AG09309 (cell line): ENCODE measurements at regions not wholly inside any gene's neighbourhood (a gene's known extent, or its start where the extent isn't known, plus 50 kb on each side); places are given as distances from the start of the nearest gene placed in this dataset.

Experiments
- DNase-seq: peaks from one replicate; pipeline ENCODE4 v3.0.0-alpha.2; 2010; ENCODE audit warnings: low read depth
- H3K4me3 ChIP-seq: 2 replicates; pipeline ENCODE4 v1.5.1; 2011; ENCODE audit warnings: mild to moderate bottlenecking, low read depth, low read length, moderate library complexity; ENCODE audit not compliant: control insufficient read depth
- TF ChIP-seq, protein P1 (sequence below): IDR thresholded peaks from 2 replicates; pipeline ENCODE4 v1.5.1; 2011; ENCODE audit warnings: mild to moderate bottlenecking, low read depth, low read length, inconsistent platforms; ENCODE audit not compliant: insufficient read depth, control insufficient read depth; ENCODE audit errors: missing control alignments

DNA sequence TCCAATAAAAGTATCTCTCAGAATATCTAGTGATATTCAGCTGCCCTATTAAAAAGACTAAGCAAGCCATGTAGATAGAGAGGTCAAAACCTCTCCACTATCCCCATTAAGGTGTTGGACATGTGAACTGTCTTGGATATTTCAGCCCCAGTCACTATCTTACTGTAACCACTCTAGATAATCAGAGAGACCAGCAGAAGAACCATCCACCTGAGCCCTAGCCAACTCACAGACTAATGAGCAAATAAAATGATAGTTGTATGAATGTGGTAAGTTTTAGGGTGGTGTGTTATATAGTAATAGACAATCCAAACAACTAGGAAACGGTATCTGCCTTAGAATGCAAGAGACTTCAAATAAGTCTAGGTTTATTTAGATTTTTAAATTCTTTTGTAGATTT is 268.6 kb upstream of the KLF14 start:
- TF ChIP-seq, protein P1, sequence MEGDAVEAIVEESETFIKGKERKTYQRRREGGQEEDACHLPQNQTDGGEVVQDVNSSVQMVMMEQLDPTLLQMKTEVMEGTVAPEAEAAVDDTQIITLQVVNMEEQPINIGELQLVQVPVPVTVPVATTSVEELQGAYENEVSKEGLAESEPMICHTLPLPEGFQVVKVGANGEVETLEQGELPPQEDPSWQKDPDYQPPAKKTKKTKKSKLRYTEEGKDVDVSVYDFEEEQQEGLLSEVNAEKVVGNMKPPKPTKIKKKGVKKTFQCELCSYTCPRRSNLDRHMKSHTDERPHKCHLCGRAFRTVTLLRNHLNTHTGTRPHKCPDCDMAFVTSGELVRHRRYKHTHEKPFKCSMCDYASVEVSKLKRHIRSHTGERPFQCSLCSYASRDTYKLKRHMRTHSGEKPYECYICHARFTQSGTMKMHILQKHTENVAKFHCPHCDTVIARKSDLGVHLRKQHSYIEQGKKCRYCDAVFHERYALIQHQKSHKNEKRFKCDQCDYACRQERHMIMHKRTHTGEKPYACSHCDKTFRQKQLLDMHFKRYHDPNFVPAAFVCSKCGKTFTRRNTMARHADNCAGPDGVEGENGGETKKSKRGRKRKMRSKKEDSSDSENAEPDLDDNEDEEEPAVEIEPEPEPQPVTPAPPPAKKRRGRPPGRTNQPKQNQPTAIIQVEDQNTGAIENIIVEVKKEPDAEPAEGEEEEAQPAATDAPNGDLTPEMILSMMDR: no peak
- DNase-seq: no peak

DNA sequence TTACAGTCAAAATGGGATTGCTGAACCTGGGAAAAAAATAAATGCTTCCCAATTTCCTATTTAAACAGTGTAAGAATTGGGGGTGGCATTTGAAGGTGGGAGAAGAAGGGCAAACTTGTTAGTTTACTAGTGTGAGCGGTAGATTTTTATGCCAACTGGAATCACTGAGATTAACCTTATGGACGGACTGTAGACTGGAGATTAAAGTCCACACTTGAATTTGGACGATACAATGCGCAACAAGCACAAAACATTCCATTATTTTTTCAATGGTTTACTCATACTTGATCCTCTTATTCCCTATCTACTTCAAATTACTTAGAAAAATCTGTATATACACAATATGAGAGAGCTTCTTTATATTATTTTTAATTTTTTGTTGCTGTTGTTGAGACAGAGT is 269.6 kb upstream of the KLF14 start:
- DNase-seq: no peak
- TF ChIP-seq, protein P1: no peak
- H3K4me3 ChIP-seq: no peak overlapping the region

More for the DNA sequence above, 268.6 kb upstream of the KLF14 start:
- H3K4me3 ChIP-seq: no peak overlapping the region

DNA sequence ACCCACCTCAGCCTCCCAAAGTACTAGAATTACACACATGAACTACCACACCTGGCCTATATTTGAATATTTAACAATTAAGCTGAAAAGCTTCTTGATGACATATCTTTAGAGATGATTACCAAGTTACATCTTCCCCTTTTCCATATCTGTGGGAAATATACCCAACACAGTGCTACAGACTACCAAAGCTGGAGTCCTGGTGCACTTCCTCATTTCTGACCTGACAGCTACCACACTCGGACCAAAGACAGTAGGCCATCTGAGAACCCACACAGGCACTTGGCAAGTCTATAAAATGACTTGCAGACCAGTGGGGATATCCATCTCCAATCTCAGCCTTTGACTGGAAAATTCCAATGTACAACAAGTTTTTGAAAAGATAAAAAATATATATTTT is 270.4 kb upstream of the KLF14 start:
- H3K4me3 ChIP-seq: no peak overlapping the region
- TF ChIP-seq, protein P1: no peak
- DNase-seq: no peak

DNA sequence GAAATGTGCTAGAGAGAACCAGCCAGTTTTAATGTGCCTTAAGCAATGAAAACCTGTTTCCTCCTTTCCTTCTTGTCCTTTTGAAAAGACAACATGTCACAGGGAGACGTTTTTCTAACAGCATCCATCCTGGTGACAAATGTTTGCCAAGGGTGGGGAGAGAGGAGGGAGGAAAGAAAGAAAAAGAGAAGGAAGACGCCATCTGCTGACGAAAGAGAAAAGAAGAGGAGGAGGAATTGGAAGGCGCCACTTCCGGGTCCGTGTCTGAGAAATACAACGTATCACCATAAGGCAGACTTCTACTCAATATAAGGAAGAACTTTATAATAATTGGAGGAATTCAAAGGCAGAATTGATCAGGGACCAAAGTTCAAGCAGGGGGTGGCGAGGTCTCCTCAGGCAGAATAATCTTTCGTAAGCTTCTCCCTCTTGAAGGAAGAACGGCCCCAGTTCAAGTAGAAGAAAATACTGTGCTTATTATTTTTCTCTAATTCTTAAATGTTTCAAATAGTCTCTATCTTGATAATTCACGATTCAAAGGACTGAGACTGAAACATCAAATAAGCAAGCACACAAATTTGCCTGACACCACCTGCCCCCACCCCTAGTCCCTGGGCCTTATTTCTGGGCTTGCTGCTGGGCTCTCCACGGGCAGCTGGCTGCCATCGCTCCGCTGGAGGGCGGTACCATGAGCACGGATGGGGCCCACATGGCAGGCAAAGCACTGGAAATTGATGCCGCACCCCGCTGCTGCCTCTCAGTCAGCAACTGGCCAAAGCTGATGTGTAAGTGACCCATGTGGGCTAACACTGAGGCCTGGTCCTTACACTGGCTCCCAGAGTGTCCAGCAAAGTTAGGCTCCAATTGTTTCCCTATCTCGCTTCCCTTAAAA is 273.7 kb upstream of the KLF14 start:
- H3K4me3 ChIP-seq: no peak overlapping the region
- TF ChIP-seq, protein P1: peak; percentile 54
- no peak for DNase-seq

DNA sequence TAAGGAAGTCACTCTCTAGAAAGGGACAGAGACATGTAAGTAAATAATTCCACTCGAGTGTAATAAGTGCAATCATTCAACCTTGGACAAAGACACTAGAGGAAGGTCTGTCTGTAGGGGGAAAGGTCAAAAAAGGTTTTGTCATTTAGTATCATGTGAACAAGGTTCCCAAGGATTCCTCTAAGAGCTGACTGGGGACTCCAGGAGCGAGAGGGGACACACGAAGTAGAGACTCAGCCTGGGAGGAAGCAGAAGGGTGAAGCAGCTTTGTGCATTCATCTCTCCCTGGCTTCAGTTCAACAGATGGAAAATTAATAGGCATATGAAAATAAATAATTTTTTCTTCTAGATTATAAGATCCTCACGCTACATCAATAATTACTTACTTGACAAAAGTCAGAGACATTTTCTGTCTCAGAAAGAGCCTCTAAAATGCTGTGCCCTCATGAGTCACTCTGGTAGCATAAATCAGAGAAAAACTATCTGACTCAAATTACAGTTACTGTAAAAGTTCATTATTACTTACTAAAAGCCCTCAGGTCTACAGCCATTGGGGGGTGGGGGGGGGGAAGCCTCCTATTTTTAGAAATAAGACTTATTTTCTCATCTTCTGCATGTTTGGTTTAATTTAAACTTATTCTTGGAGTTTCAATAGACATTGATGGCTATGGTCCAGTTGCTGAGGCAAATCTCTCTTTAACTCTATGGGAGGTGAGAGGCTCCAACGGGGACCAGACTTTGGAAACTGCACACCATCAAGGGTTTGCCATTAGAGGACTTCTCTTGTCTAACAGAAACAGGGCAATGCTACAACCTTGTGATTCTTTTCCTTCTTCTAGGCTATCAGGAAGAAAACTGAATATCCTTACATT is 275.1 kb upstream of the KLF14 start:
- TF ChIP-seq, protein P1: no peak
- no peak overlapping the region for H3K4me3 ChIP-seq
- DNase-seq: no peak

DNA sequence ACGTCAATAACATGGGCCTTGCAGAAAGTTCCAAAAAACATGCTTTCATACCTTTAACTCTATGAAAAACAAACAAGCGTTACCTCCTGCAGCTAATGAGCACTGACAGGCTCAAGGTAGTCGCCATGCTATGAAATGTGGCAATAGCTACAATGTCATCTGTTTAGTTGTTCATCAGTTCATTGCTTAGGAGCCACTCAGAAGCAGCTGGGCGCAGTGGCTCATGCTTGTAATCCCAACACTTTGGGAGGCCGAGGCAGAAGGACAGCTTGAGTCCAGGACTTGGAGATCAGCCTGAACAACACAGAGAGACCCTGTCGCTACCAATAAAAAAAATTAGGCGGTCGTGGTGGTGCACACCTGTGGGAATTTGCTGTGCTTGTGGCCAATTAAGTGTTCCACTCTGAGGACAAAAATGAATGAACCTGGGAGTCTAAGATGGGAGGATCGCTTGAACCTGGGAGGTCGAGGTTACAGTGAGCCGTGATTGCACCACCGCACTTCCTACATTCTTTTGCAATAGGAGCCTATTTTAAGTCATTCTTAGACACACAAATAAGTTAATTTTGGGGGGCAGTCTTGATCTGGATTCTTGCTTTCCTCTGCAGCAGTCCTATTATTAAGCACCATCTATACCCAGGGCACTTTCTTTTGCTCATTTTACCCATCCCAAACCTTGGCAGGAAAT is 276.2 kb upstream of the KLF14 start:
- no peak for DNase-seq
- TF ChIP-seq, protein P1: no peak

More for the DNA sequence above, 276.2 kb upstream of the KLF14 start:
- H3K4me3 ChIP-seq: no peak overlapping the region
